ENCODE measurements at regions not wholly inside any gene's neighbourhood (a gene's known extent, or its start where the extent isn't known, plus 50 kb on each side); places are given as distances from the start of the nearest gene placed in this dataset.

DNA sequence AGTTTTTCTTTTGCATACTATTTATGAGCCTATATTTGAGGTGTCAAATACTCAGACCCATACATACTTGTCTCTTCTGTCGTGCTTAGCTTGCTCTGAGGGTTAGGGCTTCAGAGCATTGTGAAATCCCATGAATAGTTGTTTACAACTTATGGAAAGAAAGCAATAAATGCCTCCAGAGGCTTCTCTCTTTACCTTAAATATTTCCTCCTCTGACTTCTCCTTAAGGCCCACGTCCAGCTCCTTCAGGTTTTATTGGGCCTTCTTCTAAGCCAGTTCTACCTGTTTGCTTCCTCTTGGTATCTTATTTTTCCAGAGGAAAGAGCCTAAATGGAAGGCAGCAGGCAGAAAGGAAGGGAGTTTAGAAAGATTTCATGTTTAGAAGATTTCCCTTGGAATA lies 218.6 kb downstream of the SPTSSA start:
- H3K9ac ChIP-seq (replicated peaks; ENCODE audit: extremely low read depth, insufficient read depth, low read length), result no peak overlapping the region
- no peaks in the 10 kb centered on the region for H3K36me3 ChIP-seq (ENCODE audit: control insufficient read depth in 2 of 2, extremely low read depth in 1 of 2, insufficient read depth in 2 of 2, low read length in 2 of 2)
- TF ChIP-seq MYC (IDR thresholded peaks at IDR 0.05; ENCODE audit: low read depth, low read length) (no peak), FOS (IDR thresholded peaks at IDR 0.05; ENCODE audit: borderline replicate concordance, insufficient read depth, low read length) (no peak)
- TF ChIP-seq, protein P1, sequence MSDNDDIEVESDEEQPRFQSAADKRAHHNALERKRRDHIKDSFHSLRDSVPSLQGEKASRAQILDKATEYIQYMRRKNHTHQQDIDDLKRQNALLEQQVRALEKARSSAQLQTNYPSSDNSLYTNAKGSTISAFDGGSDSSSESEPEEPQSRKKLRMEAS (IDR thresholded peaks at IDR 0.05; ENCODE audit: insufficient read depth, insufficient read length), result no peak
- no peaks in the 10 kb centered on the region for H3K4me1 ChIP-seq (ENCODE audit: control insufficient read depth, extremely low read depth, insufficient read depth, low read length)
- intact Hi-C loops (cut with micrococcal nuclease), result no loop called here
- POLR2A ChIA-PET, result no interaction called here
- dilution Hi-C loops (cut with MboI; ENCODE audit: extremely low pct_ligation_motif_present, low sequenced_read_pairs), result no loop called here
- CTCF ChIA-PET, result no interaction called here
- no peak overlapping the region for H3K27ac ChIP-seq (ENCODE audit: insufficient read depth, low read depth, low read length)
- H3K9me1 ChIP-seq (replicated peaks; ENCODE audit: control insufficient read depth, extremely low read depth, insufficient read depth, low read length), result no peaks in the 10 kb centered on the region
- no peak overlapping the region for H3K4me3 ChIP-seq (replicated peaks in 1 of 3; ENCODE audit: insufficient read depth in 1 of 3, low read depth in 1 of 3, low read length in 3 of 3)
- peaks cover 0 to 2% of the 10 kb centered on the region in 2 experiments for H3K27me3 ChIP-seq (ENCODE audit: control insufficient read depth in 2 of 2, insufficient read depth in 2 of 2, low read length in 2 of 2)
- FAIRE-seq (no peak), DNase-seq (ENCODE audit: low read depth, low spot score) (no peak)
- H3K79me2 ChIP-seq (ENCODE audit: control insufficient read depth, insufficient read depth, low read length), result no peaks in the 10 kb centered on the region
- no peaks in the 10 kb centered on the region for H3K9me3 ChIP-seq (replicated peaks; ENCODE audit: control insufficient read depth, insufficient read depth, low read length)
- no TSS peak for BruUV-seq (replicated peaks)
- H2AFZ ChIP-seq (ENCODE audit: low read depth, low read length), result no peak overlapping the region
- no peaks in the 10 kb centered on the region for H4K20me1 ChIP-seq (replicated peaks; ENCODE audit: control insufficient read depth, extremely low read depth, insufficient read depth, low read length)
- H3K4me2 ChIP-seq (ENCODE audit: insufficient read depth, low read length), result no peak overlapping the region

- TF ChIP-seq JUN (IDR thresholded peaks at IDR 0.05; ENCODE audit: borderline replicate concordance, insufficient read depth, insufficient read length, low read depth) (no peak), POLR2AphosphoS5 (IDR thresholded peaks at IDR 0.05; ENCODE audit: insufficient read depth, low read depth, low read length) (no peak), CTCF (IDR thresholded peaks at IDR 0.05; ENCODE audit: extremely low read depth in 1 of 2, insufficient read depth in 1 of 2, low read depth in 1 of 2, low read length in 2 of 2) (no peak), FOS (IDR thresholded peaks at IDR 0.05; ENCODE audit: borderline replicate concordance, insufficient read depth, low read length) (no peak), EZH2 (IDR thresholded peaks at IDR 0.05; ENCODE audit: borderline replicate concordance, low read depth, low read length, severe bottlenecking) (no peak), GATA2 (IDR thresholded peaks at IDR 0.05; ENCODE audit: insufficient read depth, insufficient read length, low read depth, low read length) (no peak), MYC (IDR thresholded peaks at IDR 0.05; ENCODE audit: low read depth, low read length) (no peak), POLR2A (IDR thresholded peaks at IDR 0.05; ENCODE audit: low read depth, low read length) (no peak)
- TF ChIP-seq, protein P1 (IDR thresholded peaks at IDR 0.05; ENCODE audit: insufficient read depth, insufficient read length), result no peak
- no peak overlapping the region for H3K27ac ChIP-seq (ENCODE audit: insufficient read depth, low read depth, low read length)
- H3K79me2 ChIP-seq (ENCODE audit: control insufficient read depth, insufficient read depth, low read length), result no peaks in the 10 kb centered on the region
- H3K36me3 ChIP-seq (ENCODE audit: control insufficient read depth in 2 of 2, extremely low read depth in 1 of 2, insufficient read depth in 2 of 2, low read length in 2 of 2), result no peaks in the 10 kb centered on the region
- FAIRE-seq (no peak), DNase-seq (ENCODE audit: low read depth, low spot score) (no peak)
- no peak overlapping the region for H3K9ac ChIP-seq (replicated peaks; ENCODE audit: extremely low read depth, insufficient read depth, low read length)
- BruUV-seq (replicated peaks), result no TSS peak
- intact Hi-C loops (cut with micrococcal nuclease) (no loop called here), dilution Hi-C loops (cut with MboI; ENCODE audit: extremely low pct_ligation_motif_present, low sequenced_read_pairs) (no loop called here)
- peaks cover 0 to 2% of the 10 kb centered on the region in 2 experiments for H3K27me3 ChIP-seq (ENCODE audit: control insufficient read depth in 2 of 2, insufficient read depth in 2 of 2, low read length in 2 of 2)
- H2AFZ ChIP-seq (ENCODE audit: low read depth, low read length), result no peak overlapping the region
- no peaks in the 10 kb centered on the region for H4K20me1 ChIP-seq (replicated peaks; ENCODE audit: control insufficient read depth, extremely low read depth, insufficient read depth, low read length)
- POLR2A ChIA-PET, result no interaction called here
- H3K9me3 ChIP-seq (replicated peaks; ENCODE audit: control insufficient read depth, insufficient read depth, low read length), result no peaks in the 10 kb centered on the region
- no peak overlapping the region for H3K4me3 ChIP-seq (replicated peaks in 1 of 3; ENCODE audit: insufficient read depth in 1 of 3, low read depth in 1 of 3, low read length in 3 of 3)
- CTCF ChIA-PET, result no interaction called here
- H3K9me1 ChIP-seq (replicated peaks; ENCODE audit: control insufficient read depth, extremely low read depth, insufficient read depth, low read length), result no peaks in the 10 kb centered on the region
- H3K4me2 ChIP-seq (ENCODE audit: insufficient read depth, low read length), result no peak overlapping the region
- H3K4me1 ChIP-seq (ENCODE audit: control insufficient read depth, extremely low read depth, insufficient read depth, low read length), result no peaks in the 10 kb centered on the region
Measured at GRCh38 chr14:34243001-34243400, 219.0 kb downstream of the SPTSSA start.

Measured in endothelial cell of umbilical vein (primary cell).